OCI-LY3 (cell line): ENCODE measurements at regions not wholly inside any gene's neighbourhood (a gene's known extent, or its start where the extent isn't known, plus 50 kb on each side); places are given as distances from the start of the nearest gene placed in this dataset.

Source experiments
- H2AFZ ChIP-seq: fragments of 200-600, 300-600 bp; shearing (Covaris generic); 2 replicates; pipeline ENCODE4 v1.6.0; 2014; ENCODE audit warnings: antibody characterized with exemption, low read depth, low read length
- H3K27ac ChIP-seq: fragments of 200-600, 300-600 bp; sonication (generic); 2 replicates; pipeline ENCODE4 v1.5.1; 2014; ENCODE audit warnings: mild to moderate bottlenecking, low read length, moderate library complexity, mixed read lengths
- H3K27me3 ChIP-seq: fragments of 200-600, 300-600 bp; sonication (generic); 2 replicates; pipeline ENCODE4 v1.6.1; 2014; ENCODE audit warnings: low read depth, low read length, mixed read lengths
- H3K36me3 ChIP-seq: fragments of 200-600, 300-600 bp; sonication (generic); replicated peaks from 2 replicates; pipeline ENCODE3; 2014; ENCODE audit warnings: low read depth, low read length, mixed read lengths
- H3K4me1 ChIP-seq: fragments of 300-600, 200-600 bp; sonication (generic); 2 replicates; pipeline ENCODE4 v1.6.1; 2014; ENCODE audit warnings: low read length, mixed read lengths
- H3K4me2 ChIP-seq: fragments of 200-600, 300-600 bp; sonication (generic); 2 replicates; pipeline ENCODE4 v1.6.1; 2014; ENCODE audit warnings: low read length, mixed read lengths
- H3K4me3 ChIP-seq: fragments of 300-600, 200-600 bp; sonication (generic); 2 replicates; pipeline ENCODE4 v1.5.1; 2014; ENCODE audit warnings: antibody characterized with exemption, mild to moderate bottlenecking, low read length, moderate library complexity
- H3K79me2 ChIP-seq: fragments of 300-600, 200-600 bp; shearing (Covaris generic); 2 replicates; pipeline ENCODE4 v1.6.1; 2014; ENCODE audit warnings: mild to moderate bottlenecking, low read length, mixed read lengths
- H3K9ac ChIP-seq: fragments of 300-600, 200-600 bp; shearing (Covaris generic); 2 replicates; pipeline ENCODE4 v1.6.0; 2014; ENCODE audit warnings: mild to moderate bottlenecking, low read length, moderate library complexity
- H3K9me3 ChIP-seq: fragments of 200-600, 300-600 bp; shearing (Covaris generic); 2 replicates; pipeline ENCODE4 v1.6.1; 2014; ENCODE audit warnings: low read length, mixed read lengths; ENCODE audit not compliant: insufficient read depth
- H4K20me1 ChIP-seq: fragments of 200-600, 300-600 bp; sonication (generic); 2 replicates; pipeline ENCODE4 v1.6.1; 2016; ENCODE audit warnings: low read length, mixed read lengths; ENCODE audit not compliant: insufficient read depth
- CTCF ChIP-seq: fragments of 200-600, 300-600 bp; sonication (generic); IDR thresholded peaks from 2 replicates; pipeline ENCODE4 v1.5.1; 2014; ENCODE audit warnings: antibody characterized with exemption, low read length, low read depth
- EZH2phosphoT487 ChIP-seq: fragments of 200-600 bp; shearing (Covaris generic); IDR thresholded peaks from 2 replicates; pipeline ENCODE4 v1.6.1; 2018; ENCODE audit warnings: antibody characterized with exemption, mixed run types, low read depth

DNA sequence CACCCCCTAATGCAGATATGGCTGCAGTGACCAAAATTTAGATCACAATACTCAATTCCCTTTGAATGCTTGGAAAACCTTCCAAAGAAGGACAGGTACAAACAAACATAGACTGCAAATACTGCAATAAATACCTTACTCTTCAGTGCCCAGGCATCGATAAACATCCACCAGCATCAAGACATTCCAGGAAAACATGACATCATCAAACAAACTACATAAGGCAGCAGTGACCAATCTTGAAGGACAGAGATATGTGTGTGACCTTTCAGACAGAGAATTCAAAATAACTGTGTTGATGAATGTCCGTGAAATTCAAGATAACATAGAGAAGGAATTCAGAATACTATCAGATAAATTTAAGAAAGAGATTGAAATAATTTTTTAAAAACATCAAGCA, 488.6 kb downstream of the TLR4 start:
- Histone ChIP-seq H4K20me1 (no peaks in the 10 kb centered on the region), H3K4me1 (no peaks in the 10 kb centered on the region), H3K27me3 (no peaks in the 10 kb centered on the region), H3K9me3 (no peaks in the 10 kb centered on the region), H3K27ac (no peak overlapping the region), H3K79me2 (no peaks in the 10 kb centered on the region), H3K9ac (no peak overlapping the region), H3K36me3 (no peaks in the 10 kb centered on the region), H3K4me2 (no peak overlapping the region), H3K4me3 (no peak overlapping the region), H2AFZ (no peak overlapping the region)
- no peak for TF ChIP-seq CTCF
- TF ChIP-seq EZH2phosphoT487, result no peak

DNA sequence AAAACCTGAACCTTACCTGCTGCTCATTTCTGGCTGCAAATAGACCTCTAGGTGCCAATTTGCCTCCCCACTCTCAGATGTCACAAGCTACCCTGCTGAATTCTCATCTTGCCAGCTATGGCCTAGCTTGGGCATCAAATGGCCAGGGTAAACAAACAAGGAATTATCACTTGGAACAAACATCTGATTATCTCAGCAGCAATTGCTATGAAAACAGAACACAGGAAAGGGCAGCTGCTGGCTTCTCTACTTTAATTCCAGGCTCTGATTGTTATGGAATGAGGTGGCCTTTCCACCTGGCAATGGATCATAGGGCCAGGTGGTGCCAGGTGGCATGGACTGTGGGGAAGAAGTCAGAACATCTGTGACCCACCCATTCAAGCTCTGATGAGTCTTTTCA, 505.1 kb downstream of the TLR4 start:
- Histone ChIP-seq H3K36me3 (no peaks in the 10 kb centered on the region), H2AFZ (no peak overlapping the region), H3K4me1 (no peaks in the 10 kb centered on the region), H3K9ac (no peak overlapping the region), H3K79me2 (no peaks in the 10 kb centered on the region), H3K27ac (no peak overlapping the region), H3K9me3 (no peaks in the 10 kb centered on the region), H3K4me2 (no peak overlapping the region), H3K27me3 (no peaks in the 10 kb centered on the region), H4K20me1 (no peaks in the 10 kb centered on the region), H3K4me3 (no peak overlapping the region)
- TF ChIP-seq EZH2phosphoT487 (no peak), CTCF (no peak)

DNA sequence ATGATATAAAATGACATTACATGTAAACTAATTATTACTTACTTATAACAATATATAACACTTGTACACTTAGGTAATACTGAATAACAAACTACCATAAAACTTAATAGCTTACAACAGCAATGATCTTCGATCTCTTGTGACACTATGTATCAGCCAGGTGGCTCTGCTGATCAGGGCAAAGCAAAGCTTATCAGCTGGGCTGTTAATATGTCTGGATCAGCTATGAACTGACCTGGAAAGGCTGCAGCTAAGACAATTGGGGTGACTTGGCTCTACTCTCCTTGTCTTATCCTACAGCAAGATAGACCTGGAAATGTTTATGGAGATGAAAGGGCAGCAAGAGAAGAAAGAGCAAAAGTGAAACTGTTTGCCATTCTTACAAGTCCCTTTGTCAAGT, 511.3 kb downstream of the TLR4 start:
- Histone ChIP-seq H3K4me3 (no peak overlapping the region), H3K4me1 (no peaks in the 10 kb centered on the region), H3K9me3 (no peaks in the 10 kb centered on the region)

GRCh38 chr9:118222375-118222774, 518.2 kb downstream of the TLR4 start:
- H3K4me2 ChIP-seq, result no peak overlapping the region
- H4K20me1 ChIP-seq, result no peaks in the 10 kb centered on the region
- no peaks in the 10 kb centered on the region for H3K79me2 ChIP-seq
- H3K4me1 ChIP-seq, result no peaks in the 10 kb centered on the region
- no peak overlapping the region for H3K9ac ChIP-seq
- no peak overlapping the region for H3K4me3 ChIP-seq
- no peaks in the 10 kb centered on the region for H3K9me3 ChIP-seq
- no peaks in the 10 kb centered on the region for H3K36me3 ChIP-seq
- no peak overlapping the region for H3K27ac ChIP-seq
- H3K27me3 ChIP-seq, result no peaks in the 10 kb centered on the region
- no peak for TF ChIP-seq EZH2phosphoT487
- no peak for TF ChIP-seq CTCF
- no peak overlapping the region for H2AFZ ChIP-seq

More for the DNA sequence above, 511.3 kb downstream of the TLR4 start:
- H3K36me3 ChIP-seq, result no peaks in the 10 kb centered on the region
- H3K27me3 ChIP-seq, result no peaks in the 10 kb centered on the region
- H3K79me2 ChIP-seq, result no peaks in the 10 kb centered on the region
- H3K4me2 ChIP-seq, result no peak overlapping the region
- no peak overlapping the region for H3K9ac ChIP-seq
- no peak for TF ChIP-seq EZH2phosphoT487
- TF ChIP-seq CTCF, result no peak
- H3K27ac ChIP-seq, result no peak overlapping the region
- H2AFZ ChIP-seq, result no peak overlapping the region
- H4K20me1 ChIP-seq, result no peaks in the 10 kb centered on the region
